AG04450 (cell line): ENCODE measurements at regions not wholly inside any gene's neighbourhood (a gene's known extent, or its start where the extent isn't known, plus 50 kb on each side); places are given as distances from the start of the nearest gene placed in this dataset.

Experiments
- CTCF ChIA-PET: fragments of 300-600, 350-600 bp; formaldehyde crosslinking; extraction: SDS; loops from one replicate; lab custom pipeline; 2022; ENCODE audit warnings: antibody characterized with exemption, inconsistent platforms; lab: Charles Lee
- POLR2A ChIA-PET: fragments of 350-600 bp; formaldehyde crosslinking; extraction: SDS; loops from one replicate; lab custom pipeline; 2021; ENCODE audit warnings: antibody characterized with exemption, inconsistent platforms; lab: Yijun Ruan, JAX
- DNase-seq: peaks from one replicate; pipeline ENCODE4 v3.0.0-alpha.2; 2011; ENCODE audit warnings: low read depth, low spot score
- H3K27ac ChIP-seq: one replicate; pipeline ENCODE4 v1.5.1; 2012; ENCODE audit warnings: low read depth, low read length, control low read depth
- H3K27me3 ChIP-seq: one replicate; pipeline ENCODE4 v1.6.0; 2012; ENCODE audit warnings: low read length; ENCODE audit not compliant: control insufficient read depth, insufficient read depth
- H3K4me3 ChIP-seq: 2 replicates; pipeline ENCODE4 v1.5.1; 2011; ENCODE audit warnings: mild to moderate bottlenecking, low read depth, low read length, control low read depth
- H3K9me3 ChIP-seq: 2 replicates; pipeline ENCODE4 v1.5.1; 2012; ENCODE audit warnings: low read length; ENCODE audit not compliant: control insufficient read depth, insufficient read depth
- TF ChIP-seq, protein P1 (sequence below): IDR thresholded peaks from 2 replicates; pipeline ENCODE4 v1.5.1; 2011; ENCODE audit warnings: low read depth, low read length, control low read depth, inconsistent platforms

DNA sequence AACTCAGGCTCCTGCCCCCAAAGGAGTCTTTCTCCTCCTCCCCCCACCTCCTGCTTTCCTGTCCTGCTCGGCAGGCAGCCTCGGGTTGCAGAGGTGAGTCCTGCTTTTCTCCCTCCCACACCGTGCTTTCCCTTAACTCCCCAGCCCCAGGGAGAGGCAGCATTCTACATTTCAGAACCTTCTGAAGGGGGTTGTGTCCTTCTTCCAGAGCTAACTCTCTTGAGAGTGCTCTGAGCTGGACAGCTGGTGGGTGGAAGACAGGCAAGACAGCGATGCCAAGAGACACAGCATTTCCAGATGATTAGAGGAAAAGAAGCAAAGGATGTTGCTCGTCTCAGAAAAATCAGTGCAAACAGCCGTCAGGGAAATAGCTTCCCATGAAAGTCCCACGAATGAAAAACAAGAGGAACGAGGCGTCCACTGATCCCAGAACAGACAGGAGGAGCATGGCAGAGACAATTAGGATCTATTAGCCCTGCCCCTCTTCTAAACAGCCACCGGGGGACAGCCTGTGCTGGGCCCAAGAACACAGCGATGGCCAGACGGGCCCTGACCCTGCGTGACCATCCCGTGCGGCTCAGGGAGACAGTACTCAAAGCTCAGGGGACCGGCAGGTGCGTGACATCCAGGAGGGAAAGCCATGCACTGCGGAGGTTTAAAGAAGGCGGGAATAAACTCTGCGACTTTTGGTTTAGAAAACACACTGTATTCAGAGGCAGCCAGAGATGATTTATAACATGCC lies 216.5 kb upstream of the RTL1 start:
- no peak for DNase-seq
- no peak overlapping the region for H3K27ac ChIP-seq
- peaks cover 13% of the 10 kb centered on the region for H3K27me3 ChIP-seq
- CTCF ChIA-PET, result no interaction called here
- TF ChIP-seq, protein P1, sequence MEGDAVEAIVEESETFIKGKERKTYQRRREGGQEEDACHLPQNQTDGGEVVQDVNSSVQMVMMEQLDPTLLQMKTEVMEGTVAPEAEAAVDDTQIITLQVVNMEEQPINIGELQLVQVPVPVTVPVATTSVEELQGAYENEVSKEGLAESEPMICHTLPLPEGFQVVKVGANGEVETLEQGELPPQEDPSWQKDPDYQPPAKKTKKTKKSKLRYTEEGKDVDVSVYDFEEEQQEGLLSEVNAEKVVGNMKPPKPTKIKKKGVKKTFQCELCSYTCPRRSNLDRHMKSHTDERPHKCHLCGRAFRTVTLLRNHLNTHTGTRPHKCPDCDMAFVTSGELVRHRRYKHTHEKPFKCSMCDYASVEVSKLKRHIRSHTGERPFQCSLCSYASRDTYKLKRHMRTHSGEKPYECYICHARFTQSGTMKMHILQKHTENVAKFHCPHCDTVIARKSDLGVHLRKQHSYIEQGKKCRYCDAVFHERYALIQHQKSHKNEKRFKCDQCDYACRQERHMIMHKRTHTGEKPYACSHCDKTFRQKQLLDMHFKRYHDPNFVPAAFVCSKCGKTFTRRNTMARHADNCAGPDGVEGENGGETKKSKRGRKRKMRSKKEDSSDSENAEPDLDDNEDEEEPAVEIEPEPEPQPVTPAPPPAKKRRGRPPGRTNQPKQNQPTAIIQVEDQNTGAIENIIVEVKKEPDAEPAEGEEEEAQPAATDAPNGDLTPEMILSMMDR, result no peak
- no peak overlapping the region for H3K4me3 ChIP-seq
- no peaks in the 10 kb centered on the region; the same call in 1 of the 2 replicates for H3K9me3 ChIP-seq
- POLR2A ChIA-PET, result no interaction called here

DNA sequence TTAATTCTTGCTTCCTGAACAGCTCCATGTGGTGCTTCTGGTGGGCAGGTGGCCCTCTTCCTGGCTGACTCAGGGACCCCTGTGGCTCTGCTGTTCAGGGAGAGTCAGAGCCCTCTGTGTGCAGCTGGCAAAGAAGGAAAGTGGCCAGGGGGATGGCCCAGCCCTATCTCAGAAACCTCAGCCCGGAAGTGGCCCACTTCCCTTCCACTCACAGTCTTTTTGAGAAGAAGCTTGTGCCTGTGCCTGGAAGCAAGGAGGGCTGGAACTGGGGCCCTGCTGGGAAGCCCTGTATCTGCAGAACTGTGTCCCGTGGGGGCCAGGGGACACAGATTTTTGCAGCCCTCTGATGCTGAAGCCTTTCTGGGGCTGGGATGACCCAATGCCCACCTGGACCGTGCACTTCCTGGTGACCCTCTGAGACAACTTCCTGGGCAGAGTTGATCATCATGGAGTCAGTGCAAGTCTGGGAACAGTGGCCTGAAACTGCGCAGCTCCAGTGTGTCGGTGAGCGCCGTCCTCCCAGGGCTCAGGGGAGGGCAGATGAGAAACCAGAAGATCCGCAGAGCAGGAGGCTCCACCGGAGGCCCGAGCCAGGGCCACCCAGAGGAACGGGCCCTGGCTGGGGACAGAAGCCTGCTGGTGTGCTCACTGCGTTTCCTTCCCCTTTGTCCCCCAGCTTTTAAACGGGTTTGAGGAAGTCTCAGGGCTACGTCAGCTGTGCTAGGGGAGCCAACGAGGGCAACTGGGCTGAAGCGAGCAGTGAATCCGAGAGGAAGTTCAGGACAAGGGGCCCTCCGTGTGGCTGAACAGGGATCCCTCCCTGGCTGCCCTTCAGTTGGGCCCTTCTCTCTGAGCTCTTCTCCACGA lies 217.4 kb upstream of the RTL1 start:
- no peak for DNase-seq
- ChIA-PET POLR2A (no interaction called here), CTCF (no interaction called here)

DNA sequence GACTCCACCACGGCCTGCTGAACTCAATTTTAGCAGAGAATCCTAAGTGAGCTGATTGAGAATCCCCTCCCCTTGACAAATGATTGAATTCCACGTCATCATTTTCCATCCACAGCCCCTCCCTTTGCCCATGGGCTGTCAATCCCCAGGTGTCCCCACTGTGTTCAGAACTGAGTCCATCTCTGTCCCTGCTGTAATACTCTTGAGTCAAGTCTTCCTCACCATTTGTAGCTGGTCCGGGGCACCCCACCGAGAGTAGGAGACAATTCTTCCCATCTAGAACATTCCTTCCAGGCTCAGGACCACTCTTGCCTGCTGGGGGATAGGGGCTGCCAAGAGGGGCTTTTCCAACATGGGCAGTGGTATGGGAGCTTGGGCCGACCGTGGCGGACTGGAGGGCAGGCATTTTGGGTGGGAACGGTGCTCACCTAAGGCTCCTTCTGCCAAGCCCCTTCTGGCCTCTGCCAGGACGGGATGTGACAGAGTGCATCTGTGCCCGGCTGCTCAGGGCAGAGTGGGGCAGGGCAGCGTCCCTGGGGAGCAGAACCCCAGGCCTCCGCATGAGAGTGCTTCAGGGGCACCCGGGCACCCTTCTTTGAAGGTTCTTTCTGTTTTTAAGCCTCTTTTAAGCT lies 218.1 kb upstream of the RTL1 start:
- H3K27ac ChIP-seq, result no peak overlapping the region
- H3K27me3 ChIP-seq, result peaks cover 10% of the 10 kb centered on the region
- DNase-seq, result no peak
- CTCF ChIA-PET, result no interaction called here
- POLR2A ChIA-PET, result no interaction called here
- peaks cover 5% of the 10 kb centered on the region; the same call in 1 of the 2 replicates for H3K9me3 ChIP-seq
- TF ChIP-seq, protein P1, result no peak
- H3K4me3 ChIP-seq, result no peak overlapping the region

More for the DNA sequence above, 217.4 kb upstream of the RTL1 start:
- Histone ChIP-seq H3K9me3 (peaks cover 2% of the 10 kb centered on the region; the same call in 1 of the 2 replicates), H3K4me3 (no peak overlapping the region), H3K27me3 (peaks cover 11% of the 10 kb centered on the region), H3K27ac (no peak overlapping the region)
- TF ChIP-seq, protein P1, result no peak

DNA sequence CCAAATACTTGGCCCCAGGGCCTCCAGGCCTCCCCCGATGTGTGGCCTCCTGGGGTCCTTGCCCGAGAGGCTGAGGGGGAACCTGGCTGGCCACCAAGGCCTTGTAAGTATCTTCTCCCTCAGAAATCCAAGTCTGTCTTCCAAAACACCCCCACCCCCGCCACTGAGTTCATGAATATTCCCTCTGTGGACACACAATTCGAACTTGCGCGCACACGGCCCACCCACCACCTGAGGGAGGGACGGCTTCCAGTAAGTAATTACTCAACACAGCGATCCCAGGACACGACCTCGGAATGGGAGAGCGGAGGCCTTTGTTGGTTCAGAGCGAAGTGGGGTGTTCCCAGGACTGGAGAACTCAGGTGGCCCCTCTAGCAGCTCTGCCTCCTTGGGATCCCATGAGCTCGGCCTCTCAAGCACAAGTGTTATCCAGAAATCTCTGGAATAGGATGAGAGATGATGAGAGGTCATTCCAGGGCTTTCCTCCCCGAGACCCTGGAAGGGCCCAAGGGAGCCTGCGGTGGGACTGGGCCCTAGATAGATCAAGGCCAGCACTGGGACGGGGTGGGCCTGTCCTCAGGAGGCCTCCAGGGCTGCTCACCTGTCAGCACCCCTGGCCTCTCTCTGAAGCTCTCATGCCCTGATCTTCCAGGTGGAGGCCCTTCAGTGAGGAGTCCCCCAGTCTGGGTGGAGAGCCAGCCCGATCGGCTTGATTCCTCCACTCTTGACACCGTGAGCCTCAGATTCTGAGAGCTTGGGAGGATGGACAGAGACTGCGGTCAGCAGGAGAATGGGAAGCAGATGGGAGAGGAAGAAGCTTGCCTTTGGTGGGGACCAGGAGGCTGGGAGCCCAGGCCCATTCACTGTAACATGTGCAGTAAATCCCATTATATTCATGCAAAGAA lies 219.0 kb upstream of the RTL1 start:
- ChIA-PET POLR2A (no interaction called here), CTCF (no interaction called here)
- DNase-seq, result no peak
- H3K9me3 ChIP-seq, result peaks cover 5% of the 10 kb centered on the region; the same call in 1 of the 2 replicates
- no peak overlapping the region for H3K4me3 ChIP-seq
- no peak overlapping the region for H3K27ac ChIP-seq
- H3K27me3 ChIP-seq, result peaks cover 12% of the 10 kb centered on the region
- TF ChIP-seq, protein P1, result no peak
